SIG-M5 treated with dmso at 0.1 percent for 504 hours (cell line): ENCODE measurements at regions not wholly inside any gene's neighbourhood (a gene's known extent, or its start where the extent isn't known, plus 50 kb on each side); places are given as distances from the start of the nearest gene placed in this dataset.

Source experiments
- DNase-seq: peaks from one replicate; lab custom pipeline; 2025; ENCODE audit not compliant: unreplicated experiment; lab: John Stamatoyannopoulos, UW

DNA sequence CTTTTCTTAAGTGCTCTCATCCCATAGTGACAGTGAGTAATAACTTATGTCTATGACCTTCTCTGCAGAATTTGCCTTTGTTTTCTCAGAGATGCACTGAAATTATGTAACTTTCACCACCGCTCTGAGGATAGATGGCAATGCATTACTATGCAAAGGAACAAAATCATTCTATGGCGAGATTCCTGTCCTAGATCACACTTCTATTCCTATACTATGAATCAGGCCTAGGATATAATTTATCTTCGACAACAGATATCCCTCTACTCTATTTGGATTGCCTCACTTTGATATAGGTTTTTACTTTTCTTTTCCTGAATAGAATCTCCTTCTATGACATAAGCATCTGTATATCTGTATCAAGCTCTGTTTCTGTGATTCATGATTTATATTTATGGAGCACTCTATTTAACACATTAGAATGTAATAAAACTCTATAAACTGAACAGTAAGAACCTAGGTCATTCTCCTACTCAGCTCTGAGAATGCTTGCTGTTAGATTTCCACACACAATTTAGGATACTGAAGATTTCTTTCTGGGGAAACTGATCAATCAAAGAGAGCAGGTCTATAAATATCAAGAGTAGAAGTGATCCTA is 1082.3 kb upstream of the ADGRL3 start:
- DNase-seq: no peak

GRCh38 chr4:60122820-60123219 is 1077.3 kb upstream of the ADGRL3 start:
- no peak for DNase-seq

- DNase-seq: no peak
These were observed 1071.2 kb upstream of the ADGRL3 start for GRCh38 chr4:60128888-60129287.

DNA sequence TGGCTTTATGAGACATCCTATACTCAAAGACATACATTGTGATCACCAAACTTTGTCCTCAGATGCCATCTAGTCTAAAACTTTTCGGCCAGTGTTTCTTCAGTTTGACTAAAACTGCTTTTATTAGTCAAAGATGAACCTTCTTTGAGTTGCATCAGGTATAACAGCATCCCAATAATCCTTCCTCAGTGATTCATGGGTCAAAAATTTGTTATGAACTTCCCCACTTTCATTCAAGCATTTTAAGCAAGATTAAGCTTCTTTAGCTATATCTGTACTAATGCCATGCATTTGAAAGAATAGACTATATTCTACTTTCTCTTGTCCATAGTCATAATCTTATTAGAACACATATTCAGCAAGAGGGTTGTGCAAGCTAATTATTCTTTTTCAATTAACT is 1070.4 kb upstream of the ADGRL3 start:
- DNase-seq: no peak

- DNase-seq: no peak
These were observed 1066.8 kb upstream of the ADGRL3 start for GRCh38 chr4:60133375-60133774.

DNA sequence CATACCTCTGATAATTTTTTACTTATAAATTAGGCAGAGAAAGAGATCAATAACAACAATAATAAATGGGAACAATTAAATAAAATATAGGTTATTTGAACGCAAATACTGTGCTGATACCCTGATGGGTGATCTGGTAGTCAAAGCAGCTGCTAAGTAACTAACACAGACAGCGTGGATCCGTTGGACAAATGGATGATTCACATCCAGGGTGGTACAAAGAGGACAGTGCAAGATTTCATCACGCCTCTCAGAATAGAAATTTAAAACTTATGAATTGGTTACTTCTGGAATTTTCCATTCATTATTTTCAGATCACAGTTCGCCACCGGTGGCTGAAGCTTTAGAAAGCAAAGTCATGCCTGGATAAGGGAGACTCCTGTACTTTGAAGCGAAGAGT is 1066.0 kb upstream of the ADGRL3 start:
- no peak for DNase-seq

DNA sequence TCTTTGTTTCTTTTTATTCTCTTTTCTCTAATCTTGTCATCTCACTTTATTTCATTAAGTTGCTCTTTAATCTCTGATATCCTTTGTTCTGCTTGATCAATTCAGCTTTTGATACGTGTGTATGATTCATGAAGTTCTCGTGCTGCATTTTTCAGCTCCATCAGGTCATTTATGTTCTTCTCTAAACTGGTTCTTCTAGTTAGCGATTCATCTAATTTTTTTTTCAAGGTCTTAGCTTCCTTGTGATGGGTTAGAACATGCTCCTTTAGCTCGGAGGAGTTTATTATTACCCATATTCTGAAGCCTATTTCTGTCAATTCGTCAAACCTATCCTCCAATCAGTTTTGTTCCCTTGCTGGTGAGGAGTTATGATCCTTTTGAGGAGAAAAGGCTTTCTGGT is 1045.0 kb upstream of the ADGRL3 start:
- DNase-seq: no peak

- DNase-seq: no peak
These were observed 1027.0 kb upstream of the ADGRL3 start for GRCh38 chr4:60173103-60173502.

DNA sequence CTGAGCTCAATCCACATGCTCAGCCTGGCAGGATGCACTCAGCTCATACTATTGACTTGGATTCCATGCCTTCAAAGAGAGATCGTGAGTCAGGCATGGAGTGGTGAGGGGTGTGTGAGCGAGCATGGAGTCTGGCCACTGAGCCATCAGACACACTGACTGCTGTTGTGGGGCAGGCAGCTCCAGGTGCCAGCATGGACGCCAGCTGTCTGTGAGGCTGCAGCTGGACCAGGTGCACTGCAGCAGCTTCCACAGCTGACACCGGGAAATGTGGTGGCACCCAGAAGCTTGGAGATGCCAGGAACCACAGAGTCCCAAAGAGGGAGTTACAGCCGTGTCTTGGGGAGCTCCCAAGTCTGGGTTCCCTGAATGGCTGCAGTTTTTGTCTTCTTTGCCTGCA is 1026.4 kb upstream of the ADGRL3 start:
- DNase-seq: no peak

- DNase-seq: no peak
These were observed 1024.9 kb upstream of the ADGRL3 start for GRCh38 chr4:60175241-60175640.

GRCh38 chr4:60187428-60187827 is 1012.7 kb upstream of the ADGRL3 start:
- DNase-seq: no peak

DNA sequence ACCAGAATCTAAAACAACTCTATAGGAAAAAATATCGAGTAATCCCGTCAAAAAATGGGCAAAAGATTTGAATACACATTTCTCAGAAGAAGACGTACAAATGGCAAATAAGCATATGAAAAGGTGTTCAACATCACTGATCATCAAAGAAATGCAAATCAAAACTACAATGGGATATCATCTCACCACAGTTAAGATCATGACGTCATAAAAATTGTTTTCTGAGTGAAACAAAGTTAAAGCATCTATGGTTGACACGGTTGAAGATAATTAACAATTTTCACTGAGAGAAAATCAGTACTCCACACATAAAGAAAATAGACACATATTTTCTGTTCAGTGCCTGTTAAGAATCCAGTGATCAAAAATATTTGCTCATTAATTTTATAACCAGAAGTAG is 1010.8 kb upstream of the ADGRL3 start:
- no peak for DNase-seq

- DNase-seq: no peak
These were observed 1005.9 kb upstream of the ADGRL3 start for GRCh38 chr4:60194214-60194613.

DNA sequence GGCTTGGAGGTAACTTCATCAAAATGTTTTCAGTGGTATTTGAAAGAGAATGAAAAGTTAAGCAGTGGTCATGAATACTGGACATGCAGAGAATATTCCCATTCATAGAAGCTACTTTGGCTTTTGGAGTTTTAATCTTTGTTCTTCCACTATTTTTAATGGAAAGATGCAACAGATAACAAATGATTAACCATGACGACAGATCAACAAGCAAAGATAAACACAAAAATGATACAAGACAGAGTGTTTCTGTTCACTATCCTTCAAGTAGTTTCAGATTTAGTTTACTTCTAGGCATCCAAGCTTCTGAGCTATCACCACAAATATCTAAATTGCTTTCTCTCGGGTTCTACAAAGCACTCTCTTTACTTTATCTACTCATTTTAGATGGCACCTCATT is 1004.9 kb upstream of the ADGRL3 start:
- DNase-seq: no peak

DNA sequence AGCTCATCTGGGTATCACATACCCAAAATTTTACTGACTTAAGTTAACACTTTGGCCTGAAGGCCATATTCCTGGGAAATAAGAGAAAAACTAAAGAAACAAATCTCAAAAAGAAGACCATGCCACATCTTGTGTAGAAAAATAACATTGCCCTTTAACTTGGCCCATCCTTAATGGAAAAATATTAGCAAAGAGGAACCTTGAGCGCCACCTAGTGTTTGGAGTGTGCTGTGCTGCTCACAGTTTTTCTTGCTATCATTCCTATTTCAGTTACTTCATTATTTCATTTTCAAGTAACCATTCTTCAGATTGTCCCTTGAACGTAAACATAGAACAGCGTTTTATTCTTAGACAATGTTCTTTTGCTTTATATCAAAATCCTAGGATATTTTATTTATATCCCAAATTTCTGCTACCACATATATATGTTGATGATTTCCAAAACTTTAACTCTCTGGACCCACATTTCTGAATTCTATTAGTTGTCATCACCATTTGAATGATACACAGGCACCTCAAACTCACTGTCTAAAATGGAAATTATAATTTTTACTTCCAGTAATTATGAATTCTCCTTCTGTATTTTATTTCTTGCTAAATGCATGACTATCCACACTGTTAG is 999.0 kb upstream of the ADGRL3 start:
- DNase-seq: peak; percentile 58

- no peak for DNase-seq
These were observed 990.5 kb upstream of the ADGRL3 start for GRCh38 chr4:60209588-60209987.

GRCh38 chr4:60215906-60216305 is 984.2 kb upstream of the ADGRL3 start:
- DNase-seq: no peak

DNA sequence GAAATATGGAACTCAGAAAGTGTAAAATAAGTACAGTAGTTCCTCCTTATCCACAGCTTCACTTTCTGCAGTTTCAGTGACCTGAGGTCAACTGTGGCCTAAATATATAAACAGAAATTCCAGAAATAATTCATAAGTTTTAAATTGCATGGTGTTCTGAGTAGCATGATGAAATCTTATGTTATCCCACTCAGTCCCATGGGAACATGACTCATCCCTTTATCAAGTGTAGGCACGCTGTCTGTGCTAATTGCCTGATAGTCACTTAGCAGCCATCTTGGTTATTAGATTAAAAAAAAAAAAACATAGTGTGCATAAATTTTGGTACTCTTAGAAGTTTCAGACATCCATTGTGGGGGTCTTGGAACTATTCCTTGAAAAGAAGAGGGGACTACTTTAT is 983.4 kb upstream of the ADGRL3 start:
- DNase-seq: no peak

GRCh38 chr4:60221866-60222265 is 978.3 kb upstream of the ADGRL3 start:
- no peak for DNase-seq

DNA sequence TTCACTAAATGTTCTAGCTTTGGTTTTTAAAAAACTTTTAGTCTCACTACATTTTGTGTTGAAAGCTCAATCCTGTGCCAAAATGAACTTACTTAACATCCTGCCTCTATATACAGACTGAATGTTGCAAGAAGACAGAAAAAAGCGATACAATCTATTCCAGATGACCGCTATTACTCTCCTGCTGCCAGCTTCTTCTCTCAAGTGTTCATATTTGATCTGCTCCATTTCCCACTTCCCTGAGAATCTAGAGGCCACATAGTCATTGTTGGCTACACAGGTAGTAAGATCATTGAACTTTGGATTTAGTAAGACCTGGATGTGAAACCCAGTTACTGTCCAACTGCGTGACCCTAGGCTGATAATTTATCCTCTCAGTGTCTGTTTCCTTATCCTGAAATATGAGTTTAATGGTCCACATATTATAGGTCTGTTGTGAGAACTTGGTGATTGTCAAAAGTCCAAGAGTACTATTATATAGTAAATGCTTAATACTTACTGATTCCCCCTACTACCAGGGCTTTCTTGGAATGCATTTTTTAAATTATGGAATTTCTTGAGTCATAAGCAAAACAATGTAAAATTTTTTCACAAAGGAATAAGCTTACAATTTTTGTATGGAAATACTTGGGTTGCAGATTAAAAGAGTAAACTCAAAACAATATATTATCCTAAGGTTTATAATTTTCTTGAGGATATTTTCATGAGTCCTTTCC is 976.8 kb upstream of the ADGRL3 start:
- DNase-seq: no peak

- no peak for DNase-seq
These were observed 958.3 kb upstream of the ADGRL3 start for GRCh38 chr4:60241866-60242265.

GRCh38 chr4:60249784-60250183 is 950.3 kb upstream of the ADGRL3 start:
- DNase-seq: no peak

- DNase-seq: no peak
These were observed 949.5 kb upstream of the ADGRL3 start for GRCh38 chr4:60250657-60251056.
